ENCODE measurements at regions not wholly inside any gene's neighbourhood (a gene's known extent, or its start where the extent isn't known, plus 50 kb on each side); places are given as distances from the start of the nearest gene placed in this dataset.

GRCh38 chrX:39464253-39464652, 633.5 kb downstream of the BCOR start:
- CTCF ChIA-PET, result no interaction called here
- Mint-ChIP-seq H3K36me3 (ENCODE audit: insufficient read depth, unreplicated experiment) (no peaks in the 10 kb centered on the region), H3K9me3 (ENCODE audit: low read depth, unreplicated experiment) (no peaks in the 10 kb centered on the region), H3K4me1 (ENCODE audit: low read depth, unreplicated experiment) (no peaks in the 10 kb centered on the region), H3K27me3 (ENCODE audit: unreplicated experiment) (peaks cover 48% of the 10 kb centered on the region), H3K4me3 (ENCODE audit: low read depth, unreplicated experiment) (no peak overlapping the region), H3K27ac (ENCODE audit: unreplicated experiment) (no peak overlapping the region)
- no peak for DNase-seq
- BruUV-seq (replicated peaks), result no TSS peak
- TF ChIP-seq CTCF (IDR thresholded peaks at IDR 0.05; ENCODE audit: unreplicated experiment), result no peak
- intact Hi-C loops (cut with micrococcal nuclease; ENCODE audit: unreplicated experiment), result no loop called here

- no peak overlapping the region for H3K27ac Mint-ChIP-seq (ENCODE audit: unreplicated experiment)
- no peak for TF ChIP-seq CTCF (IDR thresholded peaks at IDR 0.05; ENCODE audit: unreplicated experiment)
- no peaks in the 10 kb centered on the region for H3K9me3 Mint-ChIP-seq (ENCODE audit: low read depth, unreplicated experiment)
- H3K36me3 Mint-ChIP-seq (ENCODE audit: insufficient read depth, unreplicated experiment), result no peaks in the 10 kb centered on the region
- DNase-seq, result no peak
- CTCF ChIA-PET, result interaction anchor here (0.5 kb wide), 1 partner anchor 1108 kb away, joined by 4 read pairs; no protein-coding TSS in a partner anchor
- intact Hi-C loops (cut with micrococcal nuclease; ENCODE audit: unreplicated experiment), result no loop called here
- no TSS peak for BruUV-seq (replicated peaks)
- no peaks in the 10 kb centered on the region for H3K4me1 Mint-ChIP-seq (ENCODE audit: low read depth, unreplicated experiment)
- no peak overlapping the region for H3K4me3 Mint-ChIP-seq (ENCODE audit: low read depth, unreplicated experiment)
- peaks cover 38% of the 10 kb centered on the region for H3K27me3 Mint-ChIP-seq (ENCODE audit: unreplicated experiment)
Observed at GRCh38 chrX:39465467-39465866, 632.3 kb downstream of the BCOR start.

GRCh38 chrX:39465906-39466305, 631.9 kb downstream of the BCOR start:
- CTCF ChIA-PET, result interaction anchor here (0.5 kb wide), 1 partner anchor 1107 kb away, joined by 4 read pairs; no protein-coding TSS in a partner anchor
- H3K36me3 Mint-ChIP-seq (ENCODE audit: insufficient read depth, unreplicated experiment), result no peaks in the 10 kb centered on the region
- H3K9me3 Mint-ChIP-seq (ENCODE audit: low read depth, unreplicated experiment), result no peaks in the 10 kb centered on the region

GRCh38 chrX:39469126-39469525, 628.6 kb downstream of the BCOR start:
- TF ChIP-seq CTCF (IDR thresholded peaks at IDR 0.05; ENCODE audit: unreplicated experiment), result no peak
- CTCF ChIA-PET, result no interaction called here
- H3K36me3 Mint-ChIP-seq (ENCODE audit: insufficient read depth, unreplicated experiment), result no peaks in the 10 kb centered on the region
- no peak overlapping the region for H3K4me3 Mint-ChIP-seq (ENCODE audit: low read depth, unreplicated experiment)
- no peak for DNase-seq
- H3K4me1 Mint-ChIP-seq (ENCODE audit: low read depth, unreplicated experiment), result no peaks in the 10 kb centered on the region
- no peaks in the 10 kb centered on the region for H3K9me3 Mint-ChIP-seq (ENCODE audit: low read depth, unreplicated experiment)
- peaks cover 13% of the 10 kb centered on the region for H3K27me3 Mint-ChIP-seq (ENCODE audit: unreplicated experiment)
- H3K27ac Mint-ChIP-seq (ENCODE audit: unreplicated experiment), result no peak overlapping the region
- intact Hi-C loops (cut with micrococcal nuclease; ENCODE audit: unreplicated experiment), result no loop called here
- BruUV-seq (replicated peaks), result no TSS peak

More at GRCh38 chrX:39465906-39466305, 631.9 kb downstream of the BCOR start:
- BruUV-seq (replicated peaks), result no TSS peak
- DNase-seq, result no peak
- intact Hi-C loops (cut with micrococcal nuclease; ENCODE audit: unreplicated experiment), result no loop called here
- Mint-ChIP-seq H3K27ac (ENCODE audit: unreplicated experiment) (no peak overlapping the region), H3K4me1 (ENCODE audit: low read depth, unreplicated experiment) (no peaks in the 10 kb centered on the region), H3K27me3 (ENCODE audit: unreplicated experiment) (peaks cover 38% of the 10 kb centered on the region), H3K4me3 (ENCODE audit: low read depth, unreplicated experiment) (no peak overlapping the region)
- TF ChIP-seq CTCF (IDR thresholded peaks at IDR 0.05; ENCODE audit: unreplicated experiment), result no peak

Measured in Calu3 (cell line).